ENCODE measurements at regions not wholly inside any gene's neighbourhood (a gene's known extent, or its start where the extent isn't known, plus 50 kb on each side); places are given as distances from the start of the nearest gene placed in this dataset.

- Histone ChIP-seq H3K9me3 (ENCODE audit: low read depth) (no peaks in the 10 kb centered on the region), H2AFZ (no peak overlapping the region), H3K36me3 (replicated peaks; ENCODE audit: insufficient read depth, low read depth) (no peaks in the 10 kb centered on the region), H3K27ac (no peak overlapping the region), H3K27me3 (no peaks in the 10 kb centered on the region), H3K79me2 (no peaks in the 10 kb centered on the region), H3K9me2 (replicated peaks; ENCODE audit: insufficient read depth) (no peaks in the 10 kb centered on the region), H4K20me1 (ENCODE audit: insufficient read depth, poor library complexity, severe bottlenecking) (no peaks in the 10 kb centered on the region), H3K4me3 (no peak overlapping the region), H3K4me1 (ENCODE audit: insufficient read depth) (no peaks in the 10 kb centered on the region), H3K4me2 (no peak overlapping the region)
- WGBS (ENCODE audit: low lambda C conversion rate, missing lambda C conversion rate), result 72% methylated on average over 4 of the region's 4 CpGs
- TF ChIP-seq EZH2 (IDR thresholded peaks at IDR 0.05; ENCODE audit: borderline replicate concordance), result no peak
- no peak for TF ChIP-seq EZH2phosphoT487 (IDR thresholded peaks at IDR 0.05; ENCODE audit: low read depth, severe bottlenecking, unreplicated experiment)
- TF ChIP-seq CTCF (IDR thresholded peaks at IDR 0.05; ENCODE audit: poor library complexity), result no peak
- no peak for DNase-seq (ENCODE audit: low spot score)
Measured at GRCh38 chr12:61490526-61491498, 769.4 kb upstream of the USP15 start.

DNA sequence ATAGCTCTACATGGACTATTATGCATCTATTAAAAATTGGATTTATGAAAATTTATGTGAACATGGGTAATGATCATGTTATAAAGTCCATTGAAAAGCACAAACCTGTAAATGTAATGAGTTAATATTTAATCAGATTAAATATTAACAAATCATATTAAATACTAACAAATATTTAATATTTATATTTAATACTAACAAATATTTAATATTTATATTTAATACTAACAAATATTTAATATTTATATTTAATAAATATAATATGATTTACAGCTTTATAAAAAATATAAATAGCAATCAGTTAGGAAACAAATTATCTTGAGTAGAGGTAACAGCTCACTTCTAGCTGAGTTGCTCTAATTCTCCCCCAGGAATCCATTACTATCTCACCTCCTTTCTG, 758.0 kb upstream of the USP15 start:
- no peak for TF ChIP-seq EZH2phosphoT487 (IDR thresholded peaks at IDR 0.05; ENCODE audit: low read depth, severe bottlenecking, unreplicated experiment)
- no peaks in the 10 kb centered on the region for H3K79me2 ChIP-seq
- DNase-seq (ENCODE audit: low spot score), result no peak
- no peaks in the 10 kb centered on the region for H3K9me2 ChIP-seq (replicated peaks; ENCODE audit: insufficient read depth)
- no peaks in the 10 kb centered on the region for H3K9me3 ChIP-seq (ENCODE audit: low read depth)
- no peaks in the 10 kb centered on the region for H4K20me1 ChIP-seq (ENCODE audit: insufficient read depth, poor library complexity, severe bottlenecking)
- no peaks in the 10 kb centered on the region for H3K4me1 ChIP-seq (ENCODE audit: insufficient read depth)
- H3K27me3 ChIP-seq, result no peaks in the 10 kb centered on the region
- H2AFZ ChIP-seq, result no peak overlapping the region
- H3K36me3 ChIP-seq (replicated peaks; ENCODE audit: insufficient read depth, low read depth), result no peaks in the 10 kb centered on the region
- H3K27ac ChIP-seq, result no peak overlapping the region
- no peak overlapping the region for H3K4me2 ChIP-seq
- H3K4me3 ChIP-seq, result no peak overlapping the region

DNA sequence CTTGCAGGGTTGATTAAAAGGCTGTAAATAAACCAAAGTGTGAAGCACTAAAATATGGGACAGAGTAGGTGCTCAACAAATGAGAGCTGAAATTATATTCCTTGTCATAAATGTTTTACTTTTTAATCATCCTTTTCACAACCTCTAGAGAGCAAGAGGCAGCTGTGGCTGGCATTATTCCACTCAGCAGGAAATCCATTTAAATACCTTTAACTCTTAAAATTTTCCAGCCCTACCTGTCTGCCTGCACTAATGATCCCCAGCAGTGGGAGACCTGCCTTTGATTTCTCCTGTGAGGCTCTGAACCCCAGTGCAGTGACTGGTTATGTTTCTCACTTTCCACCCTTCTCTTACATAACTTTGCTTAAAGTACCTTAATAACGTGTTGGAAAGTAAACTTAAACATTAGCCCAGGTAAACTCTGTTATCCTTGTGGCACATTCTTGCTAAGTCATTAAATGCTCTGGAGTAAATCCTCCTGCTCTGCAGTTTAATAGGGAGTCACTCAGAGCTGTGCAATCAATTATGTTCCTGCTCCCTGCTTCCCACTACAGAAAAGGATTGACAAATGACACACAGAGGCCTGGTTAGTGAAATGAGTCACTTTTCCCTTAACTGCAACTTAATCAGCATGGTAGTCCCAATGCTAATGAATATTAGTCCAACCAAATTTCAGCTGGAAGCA, 755.7 kb upstream of the USP15 start:
- TF ChIP-seq EZH2 (IDR thresholded peaks at IDR 0.05; ENCODE audit: borderline replicate concordance) (no peak), EZH2phosphoT487 (IDR thresholded peaks at IDR 0.05; ENCODE audit: low read depth, severe bottlenecking, unreplicated experiment) (no peak), CTCF (IDR thresholded peaks at IDR 0.05; ENCODE audit: poor library complexity) (no peak)
- H4K20me1 ChIP-seq (ENCODE audit: insufficient read depth, poor library complexity, severe bottlenecking), result no peaks in the 10 kb centered on the region
- no peak overlapping the region for H2AFZ ChIP-seq
- no peak overlapping the region for H3K4me2 ChIP-seq
- no peaks in the 10 kb centered on the region for H3K9me2 ChIP-seq (replicated peaks; ENCODE audit: insufficient read depth)
- no peaks in the 10 kb centered on the region for H3K4me1 ChIP-seq (ENCODE audit: insufficient read depth)
- H3K4me3 ChIP-seq, result no peak overlapping the region
- H3K27ac ChIP-seq, result no peak overlapping the region
- no peaks in the 10 kb centered on the region for H3K9me3 ChIP-seq (ENCODE audit: low read depth)
- DNase-seq (ENCODE audit: low spot score), result peak; percentile 6
- H3K79me2 ChIP-seq, result no peaks in the 10 kb centered on the region
- 5% methylated on average over 1 of the region's 1 CpG for WGBS (ENCODE audit: low lambda C conversion rate, missing lambda C conversion rate)
- no peaks in the 10 kb centered on the region for H3K36me3 ChIP-seq (replicated peaks; ENCODE audit: insufficient read depth, low read depth)
- H3K27me3 ChIP-seq, result no peaks in the 10 kb centered on the region

DNA sequence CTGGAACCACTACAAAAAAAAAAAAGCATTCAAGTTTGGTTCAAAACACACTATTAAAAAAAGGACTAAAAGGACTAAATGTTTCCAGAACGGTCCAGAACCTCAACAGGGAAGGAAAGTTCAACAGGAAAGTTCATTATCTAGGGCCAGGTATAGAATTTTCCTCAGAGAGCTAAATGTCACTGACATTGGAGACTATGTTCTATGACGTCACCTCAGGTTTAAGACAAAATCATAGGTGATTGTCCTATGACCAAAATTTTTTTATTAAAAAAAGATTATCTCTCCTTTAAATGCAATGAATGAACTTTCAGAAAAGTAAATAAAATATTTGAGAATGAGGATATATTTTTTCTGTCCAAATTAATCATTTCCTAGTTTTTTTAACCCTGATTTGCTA, 746.7 kb upstream of the USP15 start:
- no peak overlapping the region for H3K27ac ChIP-seq
- 91% methylated on average over 2 of the region's 2 CpGs for WGBS (ENCODE audit: low lambda C conversion rate, missing lambda C conversion rate)

More for the DNA sequence above, 746.7 kb upstream of the USP15 start:
- no peaks in the 10 kb centered on the region for H3K4me1 ChIP-seq (ENCODE audit: insufficient read depth)
- H3K27me3 ChIP-seq, result no peaks in the 10 kb centered on the region
- DNase-seq (ENCODE audit: low spot score), result no peak
- no peaks in the 10 kb centered on the region for H3K9me3 ChIP-seq (ENCODE audit: low read depth)
- H4K20me1 ChIP-seq (ENCODE audit: insufficient read depth, poor library complexity, severe bottlenecking), result no peaks in the 10 kb centered on the region
- H3K36me3 ChIP-seq (replicated peaks; ENCODE audit: insufficient read depth, low read depth), result no peaks in the 10 kb centered on the region
- H3K4me3 ChIP-seq, result no peak overlapping the region
- no peaks in the 10 kb centered on the region for H3K9me2 ChIP-seq (replicated peaks; ENCODE audit: insufficient read depth)
- H2AFZ ChIP-seq, result no peak overlapping the region
- H3K79me2 ChIP-seq, result no peaks in the 10 kb centered on the region
- TF ChIP-seq EZH2 (IDR thresholded peaks at IDR 0.05; ENCODE audit: borderline replicate concordance), result no peak
- TF ChIP-seq CTCF (IDR thresholded peaks at IDR 0.05; ENCODE audit: poor library complexity), result no peak
- no peak for TF ChIP-seq EZH2phosphoT487 (IDR thresholded peaks at IDR 0.05; ENCODE audit: low read depth, severe bottlenecking, unreplicated experiment)
- no peak overlapping the region for H3K4me2 ChIP-seq

Measured in hepatocyte (in vitro differentiated cells).